ENCODE measurements at regions not wholly inside any gene's neighbourhood (a gene's known extent, or its start where the extent isn't known, plus 50 kb on each side); places are given as distances from the start of the nearest gene placed in this dataset.

DNA sequence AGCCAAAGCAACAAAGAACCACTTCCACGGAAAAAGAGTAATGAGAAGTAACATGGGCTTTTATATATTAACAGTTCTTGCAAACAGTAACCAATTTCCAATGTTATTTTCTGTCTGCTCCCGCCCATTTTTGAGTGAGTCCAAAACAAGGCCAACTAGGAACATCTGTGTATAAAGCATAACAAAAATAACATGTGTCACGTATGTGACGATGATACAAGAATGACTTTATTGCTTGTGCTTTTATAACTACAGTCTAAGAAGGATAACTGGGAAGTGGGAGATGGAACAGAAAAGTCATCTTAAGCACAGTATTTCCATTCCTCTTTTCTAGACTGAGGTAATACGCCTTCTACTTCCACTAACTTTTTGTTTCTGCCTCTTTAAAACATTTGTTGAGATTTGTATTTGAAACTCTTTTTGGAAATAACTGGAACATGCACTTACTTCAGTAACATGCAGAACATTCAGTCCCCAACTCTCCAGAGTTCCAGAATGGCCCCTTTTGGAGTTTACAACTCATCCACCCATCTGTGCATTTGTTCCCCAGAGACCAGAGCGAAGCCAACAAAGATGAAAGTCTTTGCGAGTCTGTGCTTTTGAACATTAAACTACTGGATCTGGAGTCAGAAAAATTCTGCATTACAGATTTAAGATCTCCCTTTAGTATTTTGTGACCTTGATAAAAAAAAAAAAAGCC is 143.0 kb upstream of the ZRANB2 start:
- Histone ChIP-seq H3K4me3 (ENCODE audit: low read length in 2 of 2) (no peak overlapping the region), H3K9me3 (ENCODE audit: control insufficient read depth in 2 of 2, insufficient read depth in 1 of 2, low read length in 1 of 2) (no peaks in the 10 kb centered on the region), H3K36me3 (ENCODE audit: control insufficient read depth in 2 of 2, insufficient read depth in 2 of 2, low read length in 1 of 2) (no peaks in the 10 kb centered on the region), H3K27me3 (ENCODE audit: control insufficient read depth in 2 of 2, insufficient read depth in 1 of 2, low read length in 1 of 2) (no peaks in the 10 kb centered on the region), H3K4me1 (ENCODE audit: control insufficient read depth in 2 of 2, insufficient read depth in 2 of 2, low read length in 2 of 2) (no peaks in the 10 kb centered on the region), H3K27ac (ENCODE audit: low read depth in 1 of 2, low read length in 1 of 2) (no peak overlapping the region)
- DNase-seq (ENCODE audit: low read depth in 6 of 9, low spot score in 9 of 9): no peak
- WGBS: 93% methylated on average over 7 of the region's 7 CpGs

DNA sequence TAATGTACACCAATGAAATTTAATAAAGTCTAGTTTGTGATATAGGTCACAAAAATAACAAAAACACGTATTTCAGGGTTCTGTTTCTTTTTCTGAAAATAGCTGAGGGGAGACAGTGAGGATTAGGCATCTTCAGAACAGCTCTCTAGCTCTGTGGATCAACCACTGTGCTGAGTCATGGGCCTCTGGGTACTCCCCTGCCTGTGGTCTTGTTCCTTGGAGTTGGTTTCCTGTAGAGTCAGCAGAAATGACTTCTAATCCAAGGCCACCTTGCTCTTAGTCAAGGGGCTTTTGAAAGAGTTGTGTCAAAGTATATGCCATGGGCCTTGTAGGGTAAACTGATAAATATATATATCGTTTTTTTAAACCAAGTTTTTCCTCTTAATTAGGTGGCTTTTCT is 141.8 kb upstream of the ZRANB2 start:
- H3K4me1 ChIP-seq (ENCODE audit: control insufficient read depth in 2 of 2, insufficient read depth in 2 of 2, low read length in 2 of 2): no peaks in the 10 kb centered on the region
- WGBS: 86% methylated on average over 2 of the region's 2 CpGs
- H3K27ac ChIP-seq (ENCODE audit: low read depth in 1 of 2, low read length in 1 of 2): no peak overlapping the region
- no peak for DNase-seq (ENCODE audit: low read depth in 6 of 9, low spot score in 9 of 9)
- H3K27me3 ChIP-seq (ENCODE audit: control insufficient read depth in 2 of 2, insufficient read depth in 1 of 2, low read length in 1 of 2): no peaks in the 10 kb centered on the region
- H3K4me3 ChIP-seq (ENCODE audit: low read length in 2 of 2): no peak overlapping the region
- no peaks in the 10 kb centered on the region for H3K9me3 ChIP-seq (ENCODE audit: control insufficient read depth in 2 of 2, insufficient read depth in 1 of 2, low read length in 1 of 2)
- no peaks in the 10 kb centered on the region for H3K36me3 ChIP-seq (ENCODE audit: control insufficient read depth in 2 of 2, insufficient read depth in 2 of 2, low read length in 1 of 2)

DNA sequence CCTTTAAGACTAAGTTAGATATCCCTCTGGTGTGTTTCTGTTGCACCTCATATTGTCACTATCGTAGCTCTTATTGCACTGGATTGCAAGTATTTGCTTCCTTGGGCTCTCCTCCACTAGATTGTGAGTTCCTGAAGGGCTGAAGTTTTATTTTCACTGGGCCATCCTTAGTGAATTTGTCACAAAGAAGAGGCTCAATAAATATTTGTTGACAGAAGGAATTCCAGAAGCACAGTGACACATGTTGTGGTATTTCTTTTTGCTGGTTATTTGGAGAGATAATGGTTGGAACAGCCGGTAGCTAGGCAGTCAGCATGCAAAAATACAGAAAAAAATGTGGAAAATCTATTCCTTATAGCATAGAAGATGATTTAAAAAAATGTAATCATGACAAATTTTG is 129.9 kb upstream of the ZRANB2 start:
- no peaks in the 10 kb centered on the region for H3K9me3 ChIP-seq (ENCODE audit: control insufficient read depth in 2 of 2, insufficient read depth in 1 of 2, low read length in 1 of 2)
- no peak overlapping the region for H3K4me3 ChIP-seq (ENCODE audit: low read length in 2 of 2)
- 92% methylated on average over 2 of the region's 2 CpGs for WGBS
- H3K36me3 ChIP-seq (ENCODE audit: control insufficient read depth in 2 of 2, insufficient read depth in 2 of 2, low read length in 1 of 2): no peaks in the 10 kb centered on the region
- no peaks in the 10 kb centered on the region for H3K4me1 ChIP-seq (ENCODE audit: control insufficient read depth in 2 of 2, insufficient read depth in 2 of 2, low read length in 2 of 2)
- DNase-seq (ENCODE audit: low read depth in 6 of 9, low spot score in 9 of 9): no peak
- no peak overlapping the region for H3K27ac ChIP-seq (ENCODE audit: low read depth in 1 of 2, low read length in 1 of 2)
- H3K27me3 ChIP-seq (ENCODE audit: control insufficient read depth in 2 of 2, insufficient read depth in 1 of 2, low read length in 1 of 2): no peaks in the 10 kb centered on the region

GRCh38 chr1:71203241-71203640 is 122.4 kb upstream of the ZRANB2 start:
- Histone ChIP-seq H3K4me1 (ENCODE audit: control insufficient read depth in 2 of 2, insufficient read depth in 2 of 2, low read length in 2 of 2) (no peaks in the 10 kb centered on the region), H3K27me3 (ENCODE audit: control insufficient read depth in 2 of 2, insufficient read depth in 1 of 2, low read length in 1 of 2) (no peaks in the 10 kb centered on the region), H3K4me3 (ENCODE audit: low read length in 2 of 2) (no peak overlapping the region), H3K27ac (ENCODE audit: low read depth in 1 of 2, low read length in 1 of 2) (no peak overlapping the region), H3K36me3 (ENCODE audit: control insufficient read depth in 2 of 2, insufficient read depth in 2 of 2, low read length in 1 of 2) (no peaks in the 10 kb centered on the region), H3K9me3 (ENCODE audit: control insufficient read depth in 2 of 2, insufficient read depth in 1 of 2, low read length in 1 of 2) (no peaks in the 10 kb centered on the region)
- no peak for DNase-seq (ENCODE audit: low read depth in 6 of 9, low spot score in 9 of 9)
- 94% methylated on average over 4 of the region's 4 CpGs for WGBS

- Histone ChIP-seq H3K4me1 (ENCODE audit: control insufficient read depth in 2 of 2, insufficient read depth in 2 of 2, low read length in 2 of 2) (no peaks in the 10 kb centered on the region), H3K27ac (ENCODE audit: low read depth in 1 of 2, low read length in 1 of 2) (no peak overlapping the region), H3K9me3 (ENCODE audit: control insufficient read depth in 2 of 2, insufficient read depth in 1 of 2, low read length in 1 of 2) (no peaks in the 10 kb centered on the region), H3K4me3 (ENCODE audit: low read length in 2 of 2) (no peak overlapping the region), H3K27me3 (ENCODE audit: control insufficient read depth in 2 of 2, insufficient read depth in 1 of 2, low read length in 1 of 2) (no peaks in the 10 kb centered on the region), H3K36me3 (ENCODE audit: control insufficient read depth in 2 of 2, insufficient read depth in 2 of 2, low read length in 1 of 2) (no peaks in the 10 kb centered on the region)
- DNase-seq (ENCODE audit: low read depth in 6 of 9, low spot score in 9 of 9): no peak
These were observed 119.7 kb upstream of the ZRANB2 start for GRCh38 chr1:71200503-71200902.

DNA sequence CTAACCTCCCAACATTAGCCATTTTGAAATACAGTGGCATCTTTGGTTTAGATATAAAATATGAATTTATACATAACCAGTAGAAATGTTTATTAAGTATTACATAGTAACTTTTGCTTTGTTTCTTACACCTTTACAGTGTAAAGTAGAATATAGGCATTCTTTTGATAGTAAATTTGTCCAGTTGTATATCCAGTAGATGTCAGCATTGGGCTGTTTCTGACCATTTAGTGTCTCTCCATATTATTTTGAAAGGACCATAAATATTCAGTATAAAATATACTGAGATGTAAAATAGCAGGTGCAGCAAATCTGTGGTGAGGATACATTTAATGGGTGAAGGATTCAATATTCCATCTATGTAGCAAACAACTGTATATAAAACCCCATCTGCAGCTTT is 115.8 kb upstream of the ZRANB2 start:
- H3K27ac ChIP-seq (ENCODE audit: low read depth in 1 of 2, low read length in 1 of 2): no peak overlapping the region
- no peaks in the 10 kb centered on the region for H3K27me3 ChIP-seq (ENCODE audit: control insufficient read depth in 2 of 2, insufficient read depth in 1 of 2, low read length in 1 of 2)
- H3K9me3 ChIP-seq (ENCODE audit: control insufficient read depth in 2 of 2, insufficient read depth in 1 of 2, low read length in 1 of 2): no peaks in the 10 kb centered on the region
- no peaks in the 10 kb centered on the region for H3K4me1 ChIP-seq (ENCODE audit: control insufficient read depth in 2 of 2, insufficient read depth in 2 of 2, low read length in 2 of 2)
- no peaks in the 10 kb centered on the region for H3K36me3 ChIP-seq (ENCODE audit: control insufficient read depth in 2 of 2, insufficient read depth in 2 of 2, low read length in 1 of 2)
- DNase-seq (ENCODE audit: low read depth in 6 of 9, low spot score in 9 of 9): no peak
- no peak overlapping the region for H3K4me3 ChIP-seq (ENCODE audit: low read length in 2 of 2)

DNA sequence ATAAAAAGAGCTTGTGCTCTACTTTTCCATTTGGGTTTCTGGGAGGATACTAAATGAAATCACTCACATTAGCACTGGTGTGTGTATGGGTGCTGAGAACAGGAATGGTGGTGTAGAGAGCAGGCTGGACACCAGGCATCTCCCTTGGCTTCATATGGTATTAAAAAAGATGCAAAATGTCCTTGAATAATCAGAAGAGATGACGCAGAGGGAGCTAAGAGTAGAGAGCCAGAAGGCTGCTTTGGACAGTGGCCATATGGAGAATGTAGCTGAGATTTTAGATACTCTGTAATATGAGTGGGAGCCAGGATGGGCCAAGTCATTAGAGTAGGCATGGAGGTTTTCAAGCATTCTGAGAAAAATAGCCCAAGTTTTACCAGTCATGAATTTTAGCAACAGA is 112.3 kb upstream of the ZRANB2 start:
- Histone ChIP-seq H3K27ac (ENCODE audit: low read depth in 1 of 2, low read length in 1 of 2) (no peak overlapping the region), H3K36me3 (ENCODE audit: control insufficient read depth in 2 of 2, insufficient read depth in 2 of 2, low read length in 1 of 2) (no peaks in the 10 kb centered on the region), H3K27me3 (ENCODE audit: control insufficient read depth in 2 of 2, insufficient read depth in 1 of 2, low read length in 1 of 2) (no peaks in the 10 kb centered on the region), H3K4me3 (ENCODE audit: low read length in 2 of 2) (no peak overlapping the region), H3K4me1 (ENCODE audit: control insufficient read depth in 2 of 2, insufficient read depth in 2 of 2, low read length in 2 of 2) (no peaks in the 10 kb centered on the region), H3K9me3 (ENCODE audit: control insufficient read depth in 2 of 2, insufficient read depth in 1 of 2, low read length in 1 of 2) (no peaks in the 10 kb centered on the region)
- DNase-seq (ENCODE audit: low read depth in 6 of 9, low spot score in 9 of 9): no peak
- WGBS: 98% methylated on average over 1 of the region's 1 CpG

DNA sequence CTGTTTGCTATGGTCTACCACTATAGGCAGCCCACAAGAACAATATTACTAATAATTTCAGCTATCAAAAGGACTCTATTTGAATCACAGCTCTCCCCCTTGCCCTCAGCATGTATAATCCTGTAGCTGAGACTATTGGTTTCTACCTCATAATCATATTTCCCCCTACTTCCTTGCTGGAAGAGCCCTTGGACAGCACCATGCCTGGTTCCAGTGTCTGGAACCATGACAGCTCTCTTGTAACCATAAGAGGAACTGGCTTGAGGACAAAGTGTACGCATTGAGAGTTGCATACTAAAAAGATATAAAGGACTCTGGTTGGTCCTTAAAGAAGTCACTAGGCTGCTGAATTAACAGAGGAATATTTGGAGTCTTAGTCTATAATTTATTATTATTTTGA is 110.7 kb upstream of the ZRANB2 start:
- no peaks in the 10 kb centered on the region for H3K4me1 ChIP-seq (ENCODE audit: control insufficient read depth in 2 of 2, insufficient read depth in 2 of 2, low read length in 2 of 2)
- no peak overlapping the region for H3K27ac ChIP-seq (ENCODE audit: low read depth in 1 of 2, low read length in 1 of 2)
- no peak overlapping the region for H3K4me3 ChIP-seq (ENCODE audit: low read length in 2 of 2)
- 96% methylated on average over 1 of the region's 1 CpG for WGBS
- no peaks in the 10 kb centered on the region for H3K27me3 ChIP-seq (ENCODE audit: control insufficient read depth in 2 of 2, insufficient read depth in 1 of 2, low read length in 1 of 2)
- H3K9me3 ChIP-seq (ENCODE audit: control insufficient read depth in 2 of 2, insufficient read depth in 1 of 2, low read length in 1 of 2): no peaks in the 10 kb centered on the region
- H3K36me3 ChIP-seq (ENCODE audit: control insufficient read depth in 2 of 2, insufficient read depth in 2 of 2, low read length in 1 of 2): no peaks in the 10 kb centered on the region
- no peak for DNase-seq (ENCODE audit: low read depth in 6 of 9, low spot score in 9 of 9)

- H3K36me3 ChIP-seq (ENCODE audit: control insufficient read depth in 2 of 2, insufficient read depth in 2 of 2, low read length in 1 of 2): no peaks in the 10 kb centered on the region
- no peak overlapping the region for H3K4me3 ChIP-seq (ENCODE audit: low read length in 2 of 2)
- DNase-seq (ENCODE audit: low read depth in 6 of 9, low spot score in 9 of 9): no peak
- no peaks in the 10 kb centered on the region for H3K9me3 ChIP-seq (ENCODE audit: control insufficient read depth in 2 of 2, insufficient read depth in 1 of 2, low read length in 1 of 2)
- no peaks in the 10 kb centered on the region for H3K4me1 ChIP-seq (ENCODE audit: control insufficient read depth in 2 of 2, insufficient read depth in 2 of 2, low read length in 2 of 2)
- no peaks in the 10 kb centered on the region for H3K27me3 ChIP-seq (ENCODE audit: control insufficient read depth in 2 of 2, insufficient read depth in 1 of 2, low read length in 1 of 2)
- no peak overlapping the region for H3K27ac ChIP-seq (ENCODE audit: low read depth in 1 of 2, low read length in 1 of 2)
- 95% methylated on average over 5 of the region's 5 CpGs for WGBS
These were observed 110.0 kb upstream of the ZRANB2 start for GRCh38 chr1:71190843-71191242.

GRCh38 chr1:71184410-71184809 is 103.6 kb upstream of the ZRANB2 start:
- H3K36me3 ChIP-seq (ENCODE audit: control insufficient read depth in 2 of 2, insufficient read depth in 2 of 2, low read length in 1 of 2): no peaks in the 10 kb centered on the region
- no peak for DNase-seq (ENCODE audit: low read depth in 6 of 9, low spot score in 9 of 9)
- no peaks in the 10 kb centered on the region for H3K9me3 ChIP-seq (ENCODE audit: control insufficient read depth in 2 of 2, insufficient read depth in 1 of 2, low read length in 1 of 2)
- WGBS: 96% methylated on average over 6 of the region's 6 CpGs
- H3K27ac ChIP-seq (ENCODE audit: low read depth in 1 of 2, low read length in 1 of 2): no peak overlapping the region
- no peak overlapping the region for H3K4me3 ChIP-seq (ENCODE audit: low read length in 2 of 2)
- no peaks in the 10 kb centered on the region for H3K27me3 ChIP-seq (ENCODE audit: control insufficient read depth in 2 of 2, insufficient read depth in 1 of 2, low read length in 1 of 2)
- no peaks in the 10 kb centered on the region for H3K4me1 ChIP-seq (ENCODE audit: control insufficient read depth in 2 of 2, insufficient read depth in 2 of 2, low read length in 2 of 2)

Measured in thymus (tissue), 11 donors.